Psoas muscle (tissue), 7 donors: ENCODE measurements at regions not wholly inside any gene's neighbourhood (a gene's known extent, or its start where the extent isn't known, plus 50 kb on each side); places are given as distances from the start of the nearest gene placed in this dataset.
"Not testable (repeated sequence)": the region's sequence is repeated elsewhere in the genome, so short reads cannot be mapped to it uniquely, and the experiment has no call there.

ENCODE experiments used
- ATAC-seq, 4 donors: fragments of 200-7000 bp; cut with Tn5 transposase; one replicate each; pipeline ENCODE4 v1.9.1; 2020; ENCODE audit warnings: moderate library complexity in 3 of 4, mild to moderate bottlenecking in 2 of 4
- DNase-seq, 2 donors: peaks; one replicate each; pipeline ENCODE4 v3.0.0-alpha.2; 2020
- H3K27ac ChIP-seq: fragments of 200-600 bp; one replicate; pipeline ENCODE4 v1.8.0; 2022
- H3K27me3 ChIP-seq, 3 donors: fragments of 200-600 bp in 1 of 3; one replicate each; pipeline versions ENCODE4 v1.6.1 to v1.8.0; 2013 to 2022; ENCODE audit warnings: low read length in 2 of 3, mild to moderate bottlenecking in 2 of 3, moderate library complexity in 1 of 3; ENCODE audit not compliant: insufficient read depth in 3 of 3
- H3K36me3 ChIP-seq, 2 donors: fragments of 200-600 bp in 1 of 2; one replicate each; pipeline versions ENCODE4 v1.6.1 to v1.8.0; 2013 to 2022; ENCODE audit warnings: low read depth in 1 of 2, mild to moderate bottlenecking in 1 of 2, moderate library complexity in 1 of 2; ENCODE audit not compliant: insufficient read depth in 1 of 2
- H3K4me1 ChIP-seq: fragments of 200-600 bp; one replicate; pipeline ENCODE4 v1.8.0; 2022
- H3K4me3 ChIP-seq: fragments of 200-600 bp; one replicate; pipeline ENCODE4 v1.8.0; 2022; ENCODE audit warnings: mild to moderate bottlenecking
- H3K9me3 ChIP-seq: fragments of 200-600 bp; one replicate; pipeline ENCODE4 v1.8.0; 2022
- CTCF ChIP-seq: fragments of 200-600 bp; IDR thresholded peaks from one replicate; pipeline ENCODE4 v1.8.0; 2022; ENCODE audit warnings: antibody characterized with exemption
- WGBS, 3 donors: extraction: QIAGEN DNeasy Blood & Tissue Kit; methylation state at CpG; one replicate each; pipeline versions ENCODE4 v1.1.6 to v1.1.7; 2013; 5-methylcytosine and 5-hydroxymethylcytosine counted together
- intact Hi-C, 2 donors: fragments of 100-400 bp; cut with DNase I; formaldehyde crosslinking; loops; one replicate each; pipeline versions ENCODE4 v1.11.0 to v1.14.2; 2022
- donor health status: healthy with polysubstance abuse.
- donor health status: DM: no; HTN: no; CAD: no; lungs with moderate emphysema.
- donor health status: Bipolar disorder and iron deficiency.
- donor health status: healthy.
- donor health status: DM: yes; HTN: yes; CAD: no.
- donor health status: DM: no; HTN: no; CAD: no.
- donor health status: DM: yes; HTN: yes; CAD: no.

- no peaks in the 10 kb centered on the region for H3K9me3 ChIP-seq
- ATAC-seq: no peak
- H3K27me3 ChIP-seq: no peaks in the 10 kb centered on the region
- no peaks in the 10 kb centered on the region for H3K36me3 ChIP-seq
- no peak for DNase-seq
- intact Hi-C loops: no loop called here
- no peak overlapping the region for H3K4me3 ChIP-seq
- WGBS, 3 donors: 44 to 50% (median 48%) methylated on average over 1 of the region's 1 CpG
- TF ChIP-seq CTCF: no peak
- no peaks in the 10 kb centered on the region for H3K4me1 ChIP-seq
- H3K27ac ChIP-seq: no peak overlapping the region
Measured at GRCh38 chr3:71940486-71940885, 155.5 kb upstream of the PROK2 start.

- not testable (repeated sequence) for ATAC-seq
Measured at GRCh38 chr3:71938081-71938480, 153.1 kb upstream of the PROK2 start.

GRCh38 chr3:71936681-71937080 is 151.7 kb upstream of the PROK2 start:
- no peak for TF ChIP-seq CTCF

More at GRCh38 chr3:71938081-71938480, 153.1 kb upstream of the PROK2 start:
- H3K4me3 ChIP-seq, H3K27ac ChIP-seq, H3K36me3 ChIP-seq, H3K4me1 ChIP-seq, intact Hi-C loops, H3K27me3 ChIP-seq, H3K9me3 ChIP-seq, DNase-seq: not testable (repeated sequence)
- 86 to 87% (median 87%) methylated on average over 3 of the region's 3 CpGs for WGBS, 3 donors

GRCh38 chr3:71934520-71935270 is 149.7 kb upstream of the PROK2 start:
- no peak for TF ChIP-seq CTCF
- no peaks in the 10 kb centered on the region for H3K9me3 ChIP-seq
- no peak for DNase-seq
- H3K4me3 ChIP-seq: no peak overlapping the region
- H3K36me3 ChIP-seq: no peaks in the 10 kb centered on the region
- 69 to 71% (median 70%) methylated on average over 11 of the region's 11 CpGs for WGBS, 3 donors
- intact Hi-C loops: no loop called here
- H3K4me1 ChIP-seq: no peaks in the 10 kb centered on the region
- H3K27ac ChIP-seq: no peak overlapping the region
- no peak for ATAC-seq
- no peaks in the 10 kb centered on the region for H3K27me3 ChIP-seq

More at GRCh38 chr3:71936681-71937080, 151.7 kb upstream of the PROK2 start:
- Histone ChIP-seq H3K36me3 (no peaks in the 10 kb centered on the region), H3K4me1 (no peaks in the 10 kb centered on the region), H3K9me3 (no peaks in the 10 kb centered on the region), H3K27me3 (no peaks in the 10 kb centered on the region), H3K4me3 (no peak overlapping the region), H3K27ac (no peak overlapping the region)
- DNase-seq (no peak), ATAC-seq (no peak)
- 55 to 68% (median 62%) methylated on average over 8 of the region's 8 CpGs for WGBS, 3 donors
- intact Hi-C loops: no loop called here

- 68 to 80% (median 76%) methylated on average over 5 of the region's 5 CpGs for WGBS, 3 donors
- no peak for DNase-seq
- no peak for ATAC-seq
- H3K27ac ChIP-seq: no peak overlapping the region
- H3K27me3 ChIP-seq: no peaks in the 10 kb centered on the region
- H3K4me3 ChIP-seq: no peak overlapping the region
- no peaks in the 10 kb centered on the region for H3K4me1 ChIP-seq
- H3K36me3 ChIP-seq: no peaks in the 10 kb centered on the region
- intact Hi-C loops: no loop called here
- TF ChIP-seq CTCF: no peak
- H3K9me3 ChIP-seq: no peaks in the 10 kb centered on the region
Measured at GRCh38 chr3:71931922-71932321, 147.0 kb upstream of the PROK2 start.
